Gastrocnemius medialis (tissue), 4 donors: ENCODE measurements at regions not wholly inside any gene's neighbourhood (a gene's known extent, or its start where the extent isn't known, plus 50 kb on each side); places are given as distances from the start of the nearest gene placed in this dataset.

Experiments used
- ATAC-seq, 2 donors: fragments of 150-250 bp; one replicate each; pipeline ENCODE4 v1.9.1; 2016
- DNase-seq, 2 donors: peaks; one replicate each; pipeline ENCODE4 v3.0.0-alpha.2; 2019
- H3K27ac ChIP-seq, 4 donors: fragments of 200-600 bp; sonication (generic); 1 replicate in 1 of 4; 2 replicates in 3 of 4; pipeline ENCODE4 v1.5.1; 2016 to 2018; ENCODE audit warnings: mild to moderate bottlenecking in 2 of 4, moderate library complexity in 1 of 4
- H3K27me3 ChIP-seq, 3 donors: fragments of 200-600 bp; sonication (generic) in 2 of 3; 1 replicate in 1 of 3; 2 replicates in 2 of 3; pipeline versions ENCODE4 v1.5.1 to v1.6.0; 2016 to 2019; ENCODE audit warnings: mild to moderate bottlenecking in 1 of 3, moderate library complexity in 1 of 3
- H3K36me3 ChIP-seq, 2 donors: fragments of 200-600 bp; sonication (generic) in 1 of 2; one replicate each; pipeline ENCODE4 v1.5.1; 2017 to 2018
- H3K4me1 ChIP-seq, 2 donors: fragments of 200-600 bp; sonication (generic) in 1 of 2; one replicate each; pipeline ENCODE4 v1.5.1; 2016 to 2017; ENCODE audit warnings: mild to moderate bottlenecking in 2 of 2
- H3K4me3 ChIP-seq, 4 donors: fragments of 200-600 bp; sonication (generic) in 3 of 4; 1 replicate in 1 of 4; 2 replicates in 3 of 4; pipeline ENCODE4 v1.5.1; 2016 to 2019; ENCODE audit warnings: mild to moderate bottlenecking in 2 of 4
- H3K9me3 ChIP-seq, 3 donors: fragments of 200-600 bp; sonication (generic) in 2 of 3; 1 replicate in 1 of 3; 2 replicates in 2 of 3; pipeline ENCODE4 v1.5.1; 2016 to 2019
- POLR2A ChIP-seq, 2 donors: fragments of 450-650 bp; IDR thresholded peaks; one replicate each; pipeline ENCODE4 v1.6.1; 2017; ENCODE audit warnings: antibody characterized with exemption in 2 of 2, mild to moderate bottlenecking in 2 of 2, moderate library complexity in 2 of 2
- in situ Hi-C, 4 donors: fragments of 200-750 bp; cut with MboI; loops; one replicate each; pipeline versions ENCODE4 v1.15.0 to v1.8.0; 2017; ENCODE audit warnings: low sequenced_read_pairs in 4 of 4
- intact Hi-C: fragments of 100-400 bp; cut with DNase I; formaldehyde crosslinking; loops from one replicate; pipeline ENCODE4 v1.15.1; 2023; ENCODE audit warnings: low total_unique reads
- TF ChIP-seq, protein P1 (sequence below), 5 experiments: fragments of 450-650 bp in 3 of 5; fragments of 200-600 bp in 2 of 5; sonication (generic) in 2 of 5; IDR thresholded peaks in 4 of 5; conservative IDR thresholded peaks in 1 of 5; 1 replicate in 4 of 5; 2 replicates in 1 of 5; pipeline ENCODE4 v1.5.1; 2016 to 2019; ENCODE audit warnings: antibody characterized with exemption in 5 of 5, mild to moderate bottlenecking in 3 of 5, moderate library complexity in 3 of 5

- in situ Hi-C loops (no loop called here), intact Hi-C loops (loop anchor here (5.0 kb wide), 1 partner anchor 618 kb away; no protein-coding TSS in a partner anchor)
- H3K27me3 ChIP-seq, result peaks cover 0 to 7% (median 4%) of the 10 kb centered on the region in 3 donors
These were observed 210.1 kb upstream of the NLRP1 start for GRCh38 chr17:5794385-5794784.

GRCh38 chr17:5794881-5795506, 210.7 kb upstream of the NLRP1 start:
- Histone ChIP-seq H3K27me3 (peaks cover 0 to 7% (median 4%) of the 10 kb centered on the region in 3 donors), H3K36me3 (no peaks in the 10 kb centered on the region), H3K9me3 (no peaks in the 10 kb centered on the region), H3K4me3 (no peak overlapping the region), H3K27ac (no peak overlapping the region), H3K4me1 (no peaks in the 10 kb centered on the region)
- ATAC-seq, result no peak
- no peak for TF ChIP-seq POLR2A (IDR thresholded peaks at IDR 0.05)
- TF ChIP-seq, protein P1, sequence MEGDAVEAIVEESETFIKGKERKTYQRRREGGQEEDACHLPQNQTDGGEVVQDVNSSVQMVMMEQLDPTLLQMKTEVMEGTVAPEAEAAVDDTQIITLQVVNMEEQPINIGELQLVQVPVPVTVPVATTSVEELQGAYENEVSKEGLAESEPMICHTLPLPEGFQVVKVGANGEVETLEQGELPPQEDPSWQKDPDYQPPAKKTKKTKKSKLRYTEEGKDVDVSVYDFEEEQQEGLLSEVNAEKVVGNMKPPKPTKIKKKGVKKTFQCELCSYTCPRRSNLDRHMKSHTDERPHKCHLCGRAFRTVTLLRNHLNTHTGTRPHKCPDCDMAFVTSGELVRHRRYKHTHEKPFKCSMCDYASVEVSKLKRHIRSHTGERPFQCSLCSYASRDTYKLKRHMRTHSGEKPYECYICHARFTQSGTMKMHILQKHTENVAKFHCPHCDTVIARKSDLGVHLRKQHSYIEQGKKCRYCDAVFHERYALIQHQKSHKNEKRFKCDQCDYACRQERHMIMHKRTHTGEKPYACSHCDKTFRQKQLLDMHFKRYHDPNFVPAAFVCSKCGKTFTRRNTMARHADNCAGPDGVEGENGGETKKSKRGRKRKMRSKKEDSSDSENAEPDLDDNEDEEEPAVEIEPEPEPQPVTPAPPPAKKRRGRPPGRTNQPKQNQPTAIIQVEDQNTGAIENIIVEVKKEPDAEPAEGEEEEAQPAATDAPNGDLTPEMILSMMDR (IDR thresholded peaks at IDR 0.05 in 4 of 5, conservative IDR thresholded peaks at IDR 0.05 in 1 of 5), result no peak
- DNase-seq, result no peak
- intact Hi-C loops, result loop anchor here (5.0 kb wide), 1 partner anchor 617 kb away; no protein-coding TSS in a partner anchor
- in situ Hi-C loops, result no loop called here

More at GRCh38 chr17:5794385-5794784, 210.1 kb upstream of the NLRP1 start:
- H3K4me1 ChIP-seq, result no peaks in the 10 kb centered on the region
- H3K4me3 ChIP-seq, result no peak overlapping the region
- no peaks in the 10 kb centered on the region for H3K36me3 ChIP-seq
- no peak overlapping the region for H3K27ac ChIP-seq
- DNase-seq (no peak), ATAC-seq (no peak)
- no peaks in the 10 kb centered on the region for H3K9me3 ChIP-seq
- TF ChIP-seq, protein P1 (IDR thresholded peaks at IDR 0.05 in 4 of 5, conservative IDR thresholded peaks at IDR 0.05 in 1 of 5), result no peak
- no peak for TF ChIP-seq POLR2A (IDR thresholded peaks at IDR 0.05)

GRCh38 chr17:5797447-5798050, 213.2 kb upstream of the NLRP1 start:
- no peak for TF ChIP-seq POLR2A (IDR thresholded peaks at IDR 0.05)
- TF ChIP-seq, protein P1 (IDR thresholded peaks at IDR 0.05 in 4 of 5, conservative IDR thresholded peaks at IDR 0.05 in 1 of 5), result no peak
- Histone ChIP-seq H3K4me1 (no peaks in the 10 kb centered on the region), H3K9me3 (no peaks in the 10 kb centered on the region), H3K27ac (no peak overlapping the region), H3K27me3 (peaks cover 2 to 9% (median 7%) of the 10 kb centered on the region in 3 donors), H3K4me3 (no peak overlapping the region), H3K36me3 (no peaks in the 10 kb centered on the region)
- ATAC-seq (no peak), DNase-seq (no peak)
- intact Hi-C loops (no loop called here), in situ Hi-C loops (no loop called here)

- DNase-seq, result no peak
- in situ Hi-C loops, result no loop called here
- no peaks in the 10 kb centered on the region for H3K9me3 ChIP-seq
- no peaks in the 10 kb centered on the region for H3K4me1 ChIP-seq
- peaks cover 2 to 9% (median 7%) of the 10 kb centered on the region in 3 donors for H3K27me3 ChIP-seq
- ATAC-seq, result no peak
- intact Hi-C loops, result no loop called here
- TF ChIP-seq, protein P1 (IDR thresholded peaks at IDR 0.05 in 4 of 5, conservative IDR thresholded peaks at IDR 0.05 in 1 of 5), result no peak
- no peak for TF ChIP-seq POLR2A (IDR thresholded peaks at IDR 0.05)
- H3K4me3 ChIP-seq, result no peak overlapping the region
- no peaks in the 10 kb centered on the region for H3K36me3 ChIP-seq
- no peak overlapping the region for H3K27ac ChIP-seq
These were observed 213.8 kb upstream of the NLRP1 start for GRCh38 chr17:5798094-5798493.
